ENCODE measurements at regions not wholly inside any gene's neighbourhood (a gene's known extent, or its start where the extent isn't known, plus 50 kb on each side); places are given as distances from the start of the nearest gene placed in this dataset.

DNA sequence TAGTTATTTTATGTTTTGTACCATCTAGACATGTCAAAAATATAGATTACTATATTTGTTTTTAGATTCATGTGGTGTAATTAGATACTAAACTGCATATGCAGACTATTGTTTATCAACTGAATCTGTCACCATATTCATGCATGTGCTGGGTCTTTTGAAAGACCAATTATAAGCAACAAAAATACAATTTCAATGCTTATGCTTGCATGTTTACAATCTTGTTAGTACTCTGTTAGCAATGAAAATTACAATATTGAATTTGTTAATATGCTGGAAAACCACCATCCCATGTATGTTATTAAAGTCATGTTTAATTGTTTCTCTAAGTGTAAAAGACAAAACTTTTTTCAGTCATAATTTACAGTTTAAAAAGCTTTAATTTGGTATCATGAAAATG lies 140.9 kb downstream of the HGF start:
- POLR2A ChIA-PET, result no interaction called here
- Mint-ChIP-seq H3K9me3 (ENCODE audit: insufficient read depth) (peaks cover 3% of the 10 kb centered on the region), H3K27me3 (no peaks in the 10 kb centered on the region), H3K4me3 (no peak overlapping the region), H3K4me1 (no peaks in the 10 kb centered on the region), H3K27ac (no peak overlapping the region)
- Histone ChIP-seq H3K79me2 (ENCODE audit: control insufficient read depth, insufficient read depth, low read length) (no peaks in the 10 kb centered on the region), H3K27ac (ENCODE audit: low read length in 2 of 2) (no peak overlapping the region), H2AFZ (ENCODE audit: insufficient read depth, low read depth, low read length, poor library complexity, severe bottlenecking) (no peak overlapping the region), H4K20me1 (ENCODE audit: control insufficient read depth, insufficient read depth, low read length, poor library complexity, severe bottlenecking) (no peaks in the 10 kb centered on the region), H3K27me3 (replicated peaks in 1 of 4; ENCODE audit: control extremely low read depth in 1 of 4, control insufficient read depth in 3 of 4, insufficient read depth in 4 of 4, low read length in 3 of 4) (no peaks in the 10 kb centered on the region), H3K9ac (ENCODE audit: low read length) (no peak overlapping the region), H3K4me2 (replicated peaks; ENCODE audit: low read depth, low read length, poor library complexity, severe bottlenecking) (no peak overlapping the region), H3K4me3 (ENCODE audit: control extremely low read depth in 1 of 5, extremely low read depth in 1 of 5, insufficient read depth in 1 of 5, low read depth in 2 of 5, low read length in 4 of 5) (no peak overlapping the region), H3K4me1 (ENCODE audit: control insufficient read depth in 2 of 2, insufficient read depth in 2 of 2, low read length in 2 of 2) (no peaks in the 10 kb centered on the region), H3K9me3 (ENCODE audit: control extremely low read depth in 1 of 3, control insufficient read depth in 2 of 3, insufficient read depth in 1 of 3, low read length in 2 of 3) (no peaks in the 10 kb centered on the region), H3K36me3 (replicated peaks in 1 of 2; ENCODE audit: control extremely low read depth in 1 of 2, control insufficient read depth in 1 of 2, extremely low read depth in 1 of 2, insufficient read depth in 2 of 2, low read length in 1 of 2) (no peaks in the 10 kb centered on the region)
- TF ChIP-seq EZH2 (IDR thresholded peaks at IDR 0.05; ENCODE audit: borderline replicate concordance, insufficient read depth, low read depth, low read length, poor library complexity, severe bottlenecking), result no peak
- TF ChIP-seq, protein P1, sequence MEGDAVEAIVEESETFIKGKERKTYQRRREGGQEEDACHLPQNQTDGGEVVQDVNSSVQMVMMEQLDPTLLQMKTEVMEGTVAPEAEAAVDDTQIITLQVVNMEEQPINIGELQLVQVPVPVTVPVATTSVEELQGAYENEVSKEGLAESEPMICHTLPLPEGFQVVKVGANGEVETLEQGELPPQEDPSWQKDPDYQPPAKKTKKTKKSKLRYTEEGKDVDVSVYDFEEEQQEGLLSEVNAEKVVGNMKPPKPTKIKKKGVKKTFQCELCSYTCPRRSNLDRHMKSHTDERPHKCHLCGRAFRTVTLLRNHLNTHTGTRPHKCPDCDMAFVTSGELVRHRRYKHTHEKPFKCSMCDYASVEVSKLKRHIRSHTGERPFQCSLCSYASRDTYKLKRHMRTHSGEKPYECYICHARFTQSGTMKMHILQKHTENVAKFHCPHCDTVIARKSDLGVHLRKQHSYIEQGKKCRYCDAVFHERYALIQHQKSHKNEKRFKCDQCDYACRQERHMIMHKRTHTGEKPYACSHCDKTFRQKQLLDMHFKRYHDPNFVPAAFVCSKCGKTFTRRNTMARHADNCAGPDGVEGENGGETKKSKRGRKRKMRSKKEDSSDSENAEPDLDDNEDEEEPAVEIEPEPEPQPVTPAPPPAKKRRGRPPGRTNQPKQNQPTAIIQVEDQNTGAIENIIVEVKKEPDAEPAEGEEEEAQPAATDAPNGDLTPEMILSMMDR (IDR thresholded peaks at IDR 0.05), result no peak
- intact Hi-C loops (cut with micrococcal nuclease), result no loop called here
- ATAC-seq (ENCODE audit: low read depth) (no peak), DNase-seq (no peak)
- CTCF ChIA-PET, result no interaction called here

DNA sequence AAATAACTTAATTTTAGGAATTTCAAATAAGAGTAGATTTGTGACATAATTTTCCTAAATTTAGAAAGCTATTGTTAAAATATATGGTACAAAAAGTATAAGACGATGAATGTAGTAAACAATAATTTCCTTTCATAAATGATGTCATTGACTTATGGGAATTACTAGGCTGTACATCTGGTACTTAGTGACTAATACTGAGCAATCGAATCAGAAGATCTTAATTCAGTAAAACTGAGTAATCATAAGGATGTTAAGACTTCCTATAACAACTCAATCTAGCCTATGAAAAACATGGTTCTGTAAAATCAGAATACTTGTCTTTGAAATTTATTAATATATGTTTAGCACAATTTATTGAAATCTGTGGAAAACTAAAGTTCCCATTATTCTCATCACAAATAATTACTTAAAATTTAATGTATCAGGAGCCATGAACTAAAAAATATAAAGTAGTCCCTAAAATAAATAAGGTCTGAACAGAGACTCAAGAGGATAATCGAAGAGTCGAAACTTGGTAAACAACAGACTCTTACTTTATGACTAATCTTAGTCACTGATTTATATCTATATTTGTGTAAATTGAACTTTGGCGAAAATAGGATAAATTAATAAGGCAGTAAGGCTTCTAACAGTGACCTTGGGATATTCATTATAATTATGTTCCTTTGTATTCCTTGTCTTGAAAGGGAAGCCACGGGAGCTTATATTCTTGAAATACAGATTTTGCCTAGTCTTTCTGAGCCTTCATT lies 142.1 kb downstream of the HGF start:
- ATAC-seq (ENCODE audit: low read depth) (no peak), DNase-seq (no peak)
- Histone ChIP-seq H3K4me2 (replicated peaks; ENCODE audit: low read depth, low read length, poor library complexity, severe bottlenecking) (no peak overlapping the region), H2AFZ (ENCODE audit: insufficient read depth, low read depth, low read length, poor library complexity, severe bottlenecking) (no peak overlapping the region), H3K4me1 (ENCODE audit: control insufficient read depth in 2 of 2, insufficient read depth in 2 of 2, low read length in 2 of 2) (no peaks in the 10 kb centered on the region), H3K9me3 (ENCODE audit: control extremely low read depth in 1 of 3, control insufficient read depth in 2 of 3, insufficient read depth in 1 of 3, low read length in 2 of 3) (no peaks in the 10 kb centered on the region), H4K20me1 (ENCODE audit: control insufficient read depth, insufficient read depth, low read length, poor library complexity, severe bottlenecking) (no peaks in the 10 kb centered on the region), H3K27me3 (replicated peaks in 1 of 4; ENCODE audit: control extremely low read depth in 1 of 4, control insufficient read depth in 3 of 4, insufficient read depth in 4 of 4, low read length in 3 of 4) (no peaks in the 10 kb centered on the region), H3K27ac (ENCODE audit: low read length in 2 of 2) (no peak overlapping the region), H3K4me3 (ENCODE audit: control extremely low read depth in 1 of 5, extremely low read depth in 1 of 5, insufficient read depth in 1 of 5, low read depth in 2 of 5, low read length in 4 of 5) (no peak overlapping the region), H3K9ac (ENCODE audit: low read length) (no peak overlapping the region), H3K79me2 (ENCODE audit: control insufficient read depth, insufficient read depth, low read length) (no peaks in the 10 kb centered on the region), H3K36me3 (replicated peaks in 1 of 2; ENCODE audit: control extremely low read depth in 1 of 2, control insufficient read depth in 1 of 2, extremely low read depth in 1 of 2, insufficient read depth in 2 of 2, low read length in 1 of 2) (no peaks in the 10 kb centered on the region)
- Mint-ChIP-seq H3K4me3 (no peak overlapping the region), H3K4me1 (no peaks in the 10 kb centered on the region), H3K27me3 (no peaks in the 10 kb centered on the region), H3K9me3 (ENCODE audit: insufficient read depth) (peaks cover 3% of the 10 kb centered on the region), H3K27ac (no peak overlapping the region)
- ChIA-PET CTCF (no interaction called here), POLR2A (no interaction called here)
- WGBS (ENCODE audit: insufficient coverage), result no CpG with 5 or more reads among the region's 6 CpGs
- intact Hi-C loops (cut with micrococcal nuclease), result no loop called here
- TF ChIP-seq, protein P1 (IDR thresholded peaks at IDR 0.05), result no peak
- no peak for TF ChIP-seq EZH2 (IDR thresholded peaks at IDR 0.05; ENCODE audit: borderline replicate concordance, insufficient read depth, low read depth, low read length, poor library complexity, severe bottlenecking)

All from B cell (primary cell).